B cell (primary cell): ENCODE measurements at regions not wholly inside any gene's neighbourhood (a gene's known extent, or its start where the extent isn't known, plus 50 kb on each side); places are given as distances from the start of the nearest gene placed in this dataset.
A peak's percentile ranks its signal among the peaks of the same experiment; 100 is the strongest.

Experiments
- ATAC-seq: fragments of 200-7000 bp; cut with Tn5 transposase; one replicate; pipeline ENCODE4 v1.10.0; 2021; ENCODE audit warnings: low read depth, mild to moderate bottlenecking, moderate number of reproducible peaks, moderate library complexity
- CTCF ChIA-PET: fragments of 350-600 bp; sonication (Branson Sonifier 250); formaldehyde crosslinking; loops from one replicate; lab custom pipeline; 2021; ENCODE audit warnings: antibody characterized with exemption, inconsistent platforms; lab: Charles Lee
- POLR2A ChIA-PET: fragments of 350-600 bp; sonication (Branson Sonifier 250); formaldehyde crosslinking; loops from one replicate; lab custom pipeline; 2021; ENCODE audit warnings: antibody characterized with exemption; lab: Charles Lee
- DNase-seq: peaks from one replicate; pipeline ENCODE4 v3.0.0; 2013
- H2AFZ ChIP-seq: 2 replicates; pipeline ENCODE4 v1.6.1; 2012; ENCODE audit warnings: mild to moderate bottlenecking, low read depth, low read length; ENCODE audit not compliant: insufficient read depth, poor library complexity, severe bottlenecking
- H3K27ac ChIP-seq, 2 donors: 1 replicate in 1 of 2; 2 replicates in 1 of 2; pipeline ENCODE4 v1.5.1; 2012 to 2013; ENCODE audit warnings: low read length in 2 of 2, mild to moderate bottlenecking in 2 of 2, moderate library complexity in 1 of 2
- H3K27me3 ChIP-seq, 4 experiments: fragments of 200-600 bp in 1 of 4; sonication (generic) in 1 of 4; replicated peaks in 1 of 4; 1 replicate in 2 of 4; 2 replicates in 2 of 4; pipeline versions ENCODE4 v1.6.1 to v1.7.0; 2013 to 2016; ENCODE audit warnings: low read length in 3 of 4, mild to moderate bottlenecking in 2 of 4, mixed read lengths in 1 of 4, moderate library complexity in 1 of 4; ENCODE audit not compliant: insufficient read depth in 4 of 4, control insufficient read depth in 3 of 4; ENCODE audit errors: control extremely low read depth in 1 of 4
- H3K36me3 ChIP-seq, 2 experiments: replicated peaks in 1 of 2; 1 replicate in 1 of 2; 2 replicates in 1 of 2; pipeline versions ENCODE4 v1.6.1 to v1.7.1; 2013; ENCODE audit warnings: low read length in 1 of 2; ENCODE audit not compliant: insufficient read depth in 2 of 2, control insufficient read depth in 1 of 2; ENCODE audit errors: control extremely low read depth in 1 of 2, extremely low read depth in 1 of 2
- H3K4me1 ChIP-seq, 2 donors: fragments of 200-600 bp in 1 of 2; sonication (generic) in 1 of 2; 1 replicate in 1 of 2; 2 replicates in 1 of 2; pipeline versions ENCODE4 v1.5.1 to v1.6.1; 2013 to 2017; ENCODE audit warnings: low read length in 2 of 2; ENCODE audit not compliant: control insufficient read depth in 2 of 2, insufficient read depth in 2 of 2
- H3K4me2 ChIP-seq: replicated peaks from 2 replicates; pipeline ENCODE3; 2012; ENCODE audit warnings: mild to moderate bottlenecking, low read depth, low read length; ENCODE audit not compliant: poor library complexity, severe bottlenecking
- H3K4me3 ChIP-seq, 5 experiments: fragments of 200-600 bp in 1 of 5; sonication (generic) in 1 of 5; 1 replicate in 3 of 5; 2 replicates in 2 of 5; pipeline versions ENCODE4 v1.5.1 to v1.7.0; 2011 to 2016; ENCODE audit warnings: low read length in 4 of 5, mild to moderate bottlenecking in 4 of 5, low read depth in 2 of 5, control low read depth in 1 of 5, moderate library complexity in 1 of 5; ENCODE audit not compliant: insufficient read depth in 1 of 5; ENCODE audit errors: control extremely low read depth in 1 of 5, extremely low read depth in 1 of 5
- H3K79me2 ChIP-seq: fragments of 200-600 bp; sonication (generic); one replicate; pipeline ENCODE4 v1.6.0; 2016; ENCODE audit warnings: low read length; ENCODE audit not compliant: control insufficient read depth, insufficient read depth
- H3K9ac ChIP-seq: fragments of 200-600 bp; sonication (generic); 2 replicates; pipeline ENCODE4 v1.6.1; 2017; ENCODE audit warnings: mild to moderate bottlenecking, low read length, moderate library complexity
- H3K9me3 ChIP-seq, 3 donors: one replicate each; pipeline versions ENCODE4 v1.6.1 to v1.7.1; 2013; ENCODE audit warnings: low read length in 2 of 3; ENCODE audit not compliant: control insufficient read depth in 2 of 3, insufficient read depth in 1 of 3; ENCODE audit errors: control extremely low read depth in 1 of 3
- H4K20me1 ChIP-seq: 2 replicates; pipeline ENCODE4 v1.6.0; 2012; ENCODE audit warnings: mild to moderate bottlenecking, low read length; ENCODE audit not compliant: insufficient read depth, control insufficient read depth, poor library complexity, severe bottlenecking
- H3K27ac Mint-ChIP-seq: one replicate; pipeline ENCODE4 v1.8.0; 2021; ENCODE audit warnings: mixed read lengths
- H3K27me3 Mint-ChIP-seq: one replicate; pipeline ENCODE4 v1.8.0; 2021; ENCODE audit warnings: mixed read lengths
- H3K4me1 Mint-ChIP-seq: one replicate; pipeline ENCODE4 v1.8.0; 2021; ENCODE audit warnings: mixed read lengths
- H3K4me3 Mint-ChIP-seq: one replicate; pipeline ENCODE4 v1.8.0; 2021; ENCODE audit warnings: mixed read lengths
- H3K9me3 Mint-ChIP-seq: one replicate; pipeline ENCODE4 v1.8.0; 2022; ENCODE audit warnings: mixed read lengths; ENCODE audit not compliant: insufficient read depth
- CTCF ChIP-seq: fragments of 200-600 bp; IDR thresholded peaks from one replicate; pipeline ENCODE4 v1.8.0; 2022; ENCODE audit warnings: antibody characterized with exemption, mild to moderate bottlenecking
- EZH2 ChIP-seq: IDR thresholded peaks from 2 replicates; pipeline ENCODE4 v1.6.1; 2012; ENCODE audit warnings: borderline replicate concordance, low read depth, mild to moderate bottlenecking, moderate library complexity, low read length; ENCODE audit not compliant: insufficient read depth, poor library complexity, severe bottlenecking
- WGBS: methylation state at CpG from one replicate; pipeline ENCODE4 v1.1.5; 2013; ENCODE audit warnings: missing lambda C conversion rate; ENCODE audit not compliant: insufficient coverage; 5-methylcytosine and 5-hydroxymethylcytosine counted together
- intact Hi-C: fragments of 100-400 bp; cut with micrococcal nuclease; formaldehyde crosslinking; loops from one replicate; pipeline ENCODE4 v1.10.0; 2022

- Histone ChIP-seq H3K9ac (peak overlapping the region; percentile 93), H3K9me3 (peaks cover 0 to 6% (median 0%) of the 10 kb centered on the region in 3 donors), H3K4me2 (peak overlapping the region; percentile 80), H3K36me3 (no peaks in the 10 kb centered on the region), H3K27ac (peak overlapping the region; percentile 84 to 94), H4K20me1 (no peaks in the 10 kb centered on the region), H3K4me1 (peaks cover 12 to 23% of the 10 kb centered on the region in 2 donors), H3K27me3 (no peaks in the 10 kb centered on the region), H3K79me2 (peaks cover 7% of the 10 kb centered on the region), H3K4me3 (peak overlapping the region; percentile 60 to 80 (median 72)), H2AFZ (peak overlapping the region; percentile 93)
- 8% methylated on average over 19 of the region's 19 CpGs for WGBS
- Mint-ChIP-seq H3K9me3 (no peaks in the 10 kb centered on the region), H3K27me3 (no peaks in the 10 kb centered on the region), H3K4me3 (peak overlapping the region; percentile 94), H3K4me1 (peaks cover 32% of the 10 kb centered on the region), H3K27ac (peak overlapping the region; percentile 96)
- CTCF ChIA-PET = interaction anchor here (0.8 kb wide), 1 partner anchor 12 kb away, joined by 3 read pairs; no protein-coding TSS in a partner anchor
- intact Hi-C loops = no loop called here
- TF ChIP-seq CTCF = no peak
- no peak for TF ChIP-seq EZH2
- DNase-seq (peak; percentile 80), ATAC-seq (peak; percentile 81)
- POLR2A ChIA-PET = no interaction called here
Observed at GRCh38 chr14:101120641-101121507, 217.4 kb upstream of the RTL1 start.
